IPS-15b (cell line): ENCODE measurements at regions not wholly inside any gene's neighbourhood (a gene's known extent, or its start where the extent isn't known, plus 50 kb on each side); places are given as distances from the start of the nearest gene placed in this dataset.
"Not testable (repeated sequence)": the region's sequence is repeated elsewhere in the genome, so short reads cannot be mapped to it uniquely, and the experiment has no call there.

Experiments used
- H3K27me3 ChIP-seq: one replicate; pipeline ENCODE4 v1.6.1; 2013; ENCODE audit warnings: low read length; ENCODE audit not compliant: control insufficient read depth, insufficient read depth
- H3K36me3 ChIP-seq: one replicate; pipeline ENCODE4 v1.6.1; 2013; ENCODE audit warnings: low read length; ENCODE audit not compliant: control insufficient read depth, insufficient read depth
- H3K4me1 ChIP-seq: one replicate; pipeline ENCODE4 v1.6.1; 2013; ENCODE audit warnings: mild to moderate bottlenecking, low read length; ENCODE audit not compliant: control insufficient read depth, insufficient read depth
- H3K4me3 ChIP-seq: one replicate; pipeline ENCODE4 v1.5.1; 2013; ENCODE audit warnings: low read depth, low read length
- H3K9ac ChIP-seq: one replicate; pipeline ENCODE4 v1.6.1; 2013; ENCODE audit warnings: low read depth, mild to moderate bottlenecking, low read length
- H3K9me3 ChIP-seq: one replicate; pipeline ENCODE4 v1.6.1; 2013; ENCODE audit warnings: mild to moderate bottlenecking, low read length; ENCODE audit not compliant: control insufficient read depth, insufficient read depth

DNA sequence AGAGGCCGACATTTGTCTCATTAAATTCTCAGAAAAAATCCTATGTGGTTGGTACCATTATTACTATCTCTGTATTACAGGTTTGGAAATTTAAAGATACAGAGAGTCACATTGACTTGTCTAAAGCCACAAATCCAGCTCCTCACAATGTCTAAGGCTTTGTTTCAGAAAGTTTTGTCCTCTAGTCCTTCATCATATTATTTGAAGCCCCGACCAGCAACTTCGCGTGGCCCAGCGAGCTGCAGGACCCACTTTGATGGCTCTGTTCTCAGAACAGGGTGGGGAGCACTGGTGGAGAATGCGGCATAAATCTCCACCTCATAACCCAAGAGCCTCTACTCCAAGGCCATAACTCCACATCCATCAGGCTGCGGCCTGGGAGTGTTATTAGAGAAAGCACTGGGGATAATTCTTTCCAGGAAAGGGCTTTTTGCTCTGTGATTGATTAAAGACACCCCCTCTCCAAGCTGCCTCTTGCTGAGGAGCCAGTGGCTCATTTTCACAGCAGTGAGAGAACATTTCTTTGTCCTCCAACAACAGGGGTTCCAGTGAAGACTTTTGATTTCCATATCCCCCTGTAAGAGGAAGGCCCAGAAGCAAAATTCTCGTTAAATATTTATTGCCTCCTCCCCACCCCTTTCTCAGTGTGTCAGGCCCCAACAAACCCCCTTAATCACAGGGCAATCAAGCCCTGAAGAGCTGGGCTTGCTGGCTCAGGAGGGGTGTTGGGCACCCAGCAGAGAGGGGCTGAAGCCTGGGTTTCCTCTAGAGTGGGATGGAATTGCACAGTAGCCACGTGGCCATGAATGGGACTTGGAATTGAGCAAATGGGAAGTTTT is 113.7 kb upstream of the CDH11 start:
- no peaks in the 10 kb centered on the region for H3K36me3 ChIP-seq
- no peaks in the 10 kb centered on the region for H3K27me3 ChIP-seq
- H3K4me1 ChIP-seq: peaks cover 13% of the 10 kb centered on the region
- no peaks in the 10 kb centered on the region for H3K9me3 ChIP-seq
- peak overlapping the region; percentile 26 for H3K4me3 ChIP-seq
- H3K9ac ChIP-seq: peak overlapping the region; percentile 28

DNA sequence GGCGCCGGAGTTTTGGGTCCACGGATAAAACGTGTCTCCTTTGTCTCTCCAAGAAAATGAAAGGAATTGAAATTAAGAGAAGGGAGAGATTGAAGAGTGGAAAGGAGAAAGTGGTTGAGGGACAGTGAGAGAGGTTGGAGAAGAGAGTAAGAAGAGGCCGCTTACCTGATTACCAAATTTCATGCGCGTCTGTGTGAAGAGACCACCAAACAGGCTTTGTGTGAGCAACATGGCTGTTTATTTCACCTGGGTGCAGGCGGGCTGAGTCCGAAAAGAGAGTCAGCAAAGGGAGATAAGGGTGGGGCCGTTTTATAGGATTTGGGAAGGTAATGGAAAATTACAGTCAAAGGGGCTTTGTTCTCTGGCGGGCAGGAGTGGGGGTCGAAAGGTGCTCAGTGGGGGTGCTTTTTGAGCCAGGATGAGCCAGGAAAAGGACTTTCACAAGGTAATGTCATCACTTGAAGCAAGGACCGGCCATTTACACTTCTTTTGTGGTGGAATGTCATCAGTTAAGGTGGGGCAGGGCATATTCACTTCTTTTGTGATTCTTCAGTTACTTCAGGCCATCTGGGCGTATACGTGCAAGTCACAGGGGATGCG is 113.0 kb upstream of the CDH11 start:
- peak overlapping the region; percentile 97 for H3K9ac ChIP-seq
- H3K9me3 ChIP-seq, H3K36me3 ChIP-seq, H3K27me3 ChIP-seq: not testable (repeated sequence)
- H3K4me3 ChIP-seq: peak overlapping the region; percentile 63
- H3K4me1 ChIP-seq: peaks cover 13% of the 10 kb centered on the region

DNA sequence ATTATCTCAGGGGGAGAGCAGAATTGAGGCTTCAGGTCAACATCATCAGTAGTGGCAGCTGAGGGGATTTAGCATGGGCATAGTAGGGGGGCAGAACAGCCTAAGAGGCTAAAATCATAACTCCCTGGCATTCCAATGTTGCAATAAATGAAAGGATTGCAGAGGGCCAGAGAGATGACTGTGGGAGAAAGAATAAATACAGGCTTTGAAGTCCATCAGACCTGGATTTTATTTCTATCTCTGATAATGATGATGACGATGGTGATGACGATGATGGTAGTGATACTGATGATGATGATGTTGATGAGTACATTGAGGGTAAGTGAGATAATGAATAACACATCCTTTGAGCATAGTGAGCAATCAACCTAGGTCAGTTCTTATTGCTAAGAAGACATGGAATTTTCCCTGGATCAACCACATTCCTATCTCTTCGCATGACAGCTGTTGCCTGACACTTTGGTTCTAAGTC is 107.4 kb upstream of the CDH11 start:
- Histone ChIP-seq H3K36me3 (peaks cover 9% of the 10 kb centered on the region), H3K4me3 (peak overlapping the region; percentile 26), H3K4me1 (peaks cover 20% of the 10 kb centered on the region), H3K9ac (no peak overlapping the region), H3K27me3 (no peaks in the 10 kb centered on the region), H3K9me3 (no peaks in the 10 kb centered on the region)

DNA sequence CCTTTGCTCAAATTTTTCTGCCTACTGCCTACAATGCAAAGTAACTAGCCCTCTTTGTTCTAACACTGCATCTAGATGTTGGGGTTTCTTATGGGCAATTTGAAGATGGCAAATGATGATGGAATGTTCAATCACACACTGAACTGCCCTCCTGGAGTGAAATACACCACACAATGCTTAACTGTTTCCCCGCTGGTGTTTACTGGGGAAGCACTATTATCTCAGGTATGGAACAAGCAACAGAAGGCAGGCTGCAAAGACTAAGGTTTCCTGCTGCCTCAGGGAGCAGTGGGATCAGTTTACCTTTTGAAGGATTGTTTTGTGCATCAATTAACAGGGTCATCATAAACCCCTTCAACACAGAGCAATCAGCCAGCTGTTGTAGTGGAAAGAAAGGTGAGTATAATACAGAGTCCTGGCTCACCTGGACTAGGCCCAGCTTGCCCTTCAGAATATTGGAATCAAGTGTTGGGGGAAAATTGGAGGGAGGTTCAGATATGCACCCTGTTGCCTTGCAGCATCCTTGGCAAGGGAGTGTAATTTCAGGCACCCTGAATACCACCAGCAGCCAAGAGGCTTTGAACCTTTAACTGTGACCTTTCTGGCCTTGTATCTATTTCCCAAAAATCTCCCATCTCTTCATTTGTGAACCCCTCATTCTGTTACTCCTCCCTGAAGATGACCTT is 105.4 kb upstream of the CDH11 start:
- H3K4me1 ChIP-seq: peaks cover 28% of the 10 kb centered on the region
- no peak overlapping the region for H3K9ac ChIP-seq
- peaks cover 9% of the 10 kb centered on the region for H3K27me3 ChIP-seq
- peaks cover 9% of the 10 kb centered on the region for H3K36me3 ChIP-seq
- no peaks in the 10 kb centered on the region for H3K9me3 ChIP-seq
- no peak overlapping the region for H3K4me3 ChIP-seq

DNA sequence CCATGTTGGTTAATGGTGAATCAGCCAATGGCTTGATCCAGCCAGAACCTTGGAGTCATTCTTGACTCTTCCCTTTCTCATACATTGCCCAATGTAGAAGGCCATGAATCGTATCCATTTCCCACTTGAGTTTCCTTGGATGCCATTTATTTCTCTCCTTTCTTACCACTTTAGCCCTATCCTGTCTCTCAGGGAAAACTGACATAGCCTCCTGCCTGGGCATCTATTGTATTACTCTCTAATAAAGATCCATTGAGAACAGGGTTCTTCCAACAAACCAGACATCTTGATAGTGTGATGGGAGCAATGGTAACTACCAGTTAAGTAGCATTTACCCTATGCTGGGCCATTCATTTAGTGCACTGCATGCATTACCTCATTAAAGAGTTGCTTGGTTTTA is 104.2 kb upstream of the CDH11 start:
- Histone ChIP-seq H3K4me3 (no peak overlapping the region), H3K9ac (no peak overlapping the region), H3K9me3 (no peaks in the 10 kb centered on the region), H3K27me3 (peaks cover 20% of the 10 kb centered on the region), H3K4me1 (peaks cover 28% of the 10 kb centered on the region), H3K36me3 (peaks cover 9% of the 10 kb centered on the region)

DNA sequence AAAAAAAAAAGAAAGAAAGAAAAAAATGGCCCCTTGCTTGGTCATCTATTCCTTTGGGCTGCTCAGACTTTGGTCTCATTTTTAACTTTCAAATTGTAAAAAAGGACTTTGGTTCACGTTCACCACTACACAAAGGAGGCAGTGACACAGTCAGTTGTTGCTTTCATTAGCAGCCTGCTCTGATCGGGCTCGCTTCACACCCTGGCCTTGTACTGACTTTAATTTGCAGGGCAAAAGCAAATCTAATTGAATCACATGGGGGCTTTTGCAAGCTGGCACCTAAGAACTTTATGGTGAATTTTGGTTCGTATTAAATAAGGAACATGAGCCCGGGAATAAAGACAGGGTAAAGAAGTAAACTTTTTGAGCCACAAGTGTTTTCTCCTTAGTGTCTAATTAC is 103.6 kb upstream of the CDH11 start:
- H3K9ac ChIP-seq: no peak overlapping the region
- peaks cover 24% of the 10 kb centered on the region for H3K27me3 ChIP-seq
- no peaks in the 10 kb centered on the region for H3K9me3 ChIP-seq
- peaks cover 9% of the 10 kb centered on the region for H3K36me3 ChIP-seq
- H3K4me3 ChIP-seq: no peak overlapping the region
- H3K4me1 ChIP-seq: peaks cover 28% of the 10 kb centered on the region

DNA sequence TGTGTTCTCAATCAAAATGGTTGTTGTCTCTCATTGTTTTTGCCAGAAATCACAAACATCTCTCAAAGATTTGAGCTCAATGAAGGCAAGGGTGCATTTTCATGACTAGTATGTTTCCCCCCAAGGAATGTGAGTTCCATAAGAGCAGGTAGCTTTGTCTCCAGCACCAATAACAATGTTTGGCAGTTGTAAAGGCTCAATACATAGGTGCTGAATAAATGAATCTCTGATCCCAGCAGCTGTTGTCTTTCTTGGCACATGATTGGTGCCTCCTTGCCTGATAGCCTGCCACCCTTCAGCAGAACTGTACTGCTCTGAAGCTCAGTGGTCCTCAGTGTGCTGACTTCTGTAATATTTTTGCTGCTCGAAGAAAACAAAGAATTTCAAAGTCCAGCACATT is 103.1 kb upstream of the CDH11 start:
- Histone ChIP-seq H3K4me1 (peaks cover 28% of the 10 kb centered on the region), H3K9ac (no peak overlapping the region), H3K36me3 (peaks cover 9% of the 10 kb centered on the region), H3K27me3 (peaks cover 24% of the 10 kb centered on the region), H3K4me3 (no peak overlapping the region), H3K9me3 (no peaks in the 10 kb centered on the region)

DNA sequence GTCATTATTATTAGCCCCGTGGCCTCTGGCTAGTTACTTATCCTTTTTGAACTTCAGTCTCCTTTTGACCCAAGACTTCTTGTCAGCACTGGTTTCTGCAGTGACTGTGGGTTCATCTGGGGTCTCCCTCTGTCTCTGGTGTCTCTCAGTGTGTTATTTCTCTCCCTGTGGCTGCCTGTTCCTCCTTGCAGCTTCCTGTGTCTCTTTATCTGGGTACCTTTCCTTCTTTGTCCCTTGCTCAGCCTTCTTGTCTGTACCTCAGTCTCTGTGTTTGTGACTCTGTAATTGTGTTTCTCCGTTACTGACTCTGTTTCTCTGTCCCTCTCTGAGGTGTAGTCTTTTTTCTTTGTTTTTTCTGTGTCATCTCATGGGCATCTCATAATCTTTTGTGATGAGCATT is 102.6 kb upstream of the CDH11 start:
- Histone ChIP-seq H3K9me3 (no peaks in the 10 kb centered on the region), H3K36me3 (peaks cover 9% of the 10 kb centered on the region), H3K4me1 (peaks cover 31% of the 10 kb centered on the region), H3K9ac (no peak overlapping the region), H3K27me3 (peaks cover 27% of the 10 kb centered on the region), H3K4me3 (no peak overlapping the region)

DNA sequence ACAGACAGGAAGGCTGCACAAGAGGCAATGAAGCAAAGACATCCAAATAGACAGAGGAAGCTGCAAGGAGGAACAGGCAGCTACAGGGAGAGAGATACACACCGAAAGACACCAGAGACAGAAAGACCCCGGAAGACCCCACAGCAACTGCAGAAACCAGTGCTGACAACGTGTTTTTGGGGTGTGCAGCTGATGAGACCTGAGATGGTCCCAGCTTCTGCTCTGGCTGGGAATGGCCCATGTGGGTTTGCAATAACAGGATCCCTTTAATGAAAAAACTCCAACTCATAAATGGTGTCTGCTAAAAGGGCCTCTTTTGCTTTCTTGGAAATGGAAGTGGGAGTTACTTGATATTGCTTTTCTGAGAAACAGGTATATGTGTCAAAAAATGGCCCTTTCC is 101.5 kb upstream of the CDH11 start:
- H3K4me3 ChIP-seq: no peak overlapping the region
- no peaks in the 10 kb centered on the region for H3K9me3 ChIP-seq
- H3K4me1 ChIP-seq: peaks cover 33% of the 10 kb centered on the region
- H3K27me3 ChIP-seq: peaks cover 27% of the 10 kb centered on the region
- no peak overlapping the region for H3K9ac ChIP-seq
- H3K36me3 ChIP-seq: peaks cover 5% of the 10 kb centered on the region

DNA sequence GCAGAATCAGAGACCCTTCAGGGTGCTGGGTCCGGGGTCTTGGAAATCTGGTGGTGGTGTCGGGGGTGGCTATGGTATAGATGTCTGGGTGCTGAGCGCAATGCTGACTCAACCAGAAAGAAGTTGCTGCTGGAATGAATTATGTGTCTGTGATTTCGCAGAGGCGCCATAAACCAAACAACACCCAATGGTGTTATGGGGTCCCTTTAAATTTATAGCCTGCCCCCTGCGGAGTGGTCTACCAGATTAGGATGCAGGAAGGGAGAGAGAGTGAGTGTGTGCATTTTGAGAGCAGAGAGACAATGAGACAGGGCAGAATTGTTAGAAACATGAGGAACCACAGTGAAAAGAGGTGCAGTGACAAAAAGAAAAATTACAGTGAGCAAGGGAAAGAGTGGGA is 100.7 kb upstream of the CDH11 start:
- H3K4me1 ChIP-seq: peaks cover 32% of the 10 kb centered on the region
- peaks cover 30% of the 10 kb centered on the region for H3K27me3 ChIP-seq
- H3K36me3 ChIP-seq: no peaks in the 10 kb centered on the region
- H3K9me3 ChIP-seq: no peaks in the 10 kb centered on the region
- no peak overlapping the region for H3K9ac ChIP-seq
- no peak overlapping the region for H3K4me3 ChIP-seq

DNA sequence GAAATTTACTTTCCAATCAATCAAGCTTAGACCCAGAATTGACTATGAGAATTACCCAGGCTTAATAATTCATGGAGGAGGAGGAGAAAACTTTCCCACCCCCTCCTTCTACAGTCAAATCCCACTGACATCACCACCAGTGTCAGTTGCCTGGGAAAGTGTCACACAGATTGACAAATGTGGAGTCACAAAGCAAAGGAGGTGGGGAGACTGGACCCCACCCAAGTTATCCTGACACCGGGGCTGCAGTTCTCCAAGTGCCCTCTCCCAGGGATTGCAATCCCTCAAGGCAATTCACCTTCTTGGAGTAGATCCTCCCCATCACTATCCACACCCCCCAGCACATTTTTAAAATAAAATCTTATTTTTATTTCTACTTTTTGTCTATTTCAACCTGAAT is 100.2 kb upstream of the CDH11 start:
- no peaks in the 10 kb centered on the region for H3K9me3 ChIP-seq
- peaks cover 32% of the 10 kb centered on the region for H3K4me1 ChIP-seq
- H3K27me3 ChIP-seq: peaks cover 31% of the 10 kb centered on the region
- H3K4me3 ChIP-seq: no peak overlapping the region
- H3K36me3 ChIP-seq: no peaks in the 10 kb centered on the region
- no peak overlapping the region for H3K9ac ChIP-seq

DNA sequence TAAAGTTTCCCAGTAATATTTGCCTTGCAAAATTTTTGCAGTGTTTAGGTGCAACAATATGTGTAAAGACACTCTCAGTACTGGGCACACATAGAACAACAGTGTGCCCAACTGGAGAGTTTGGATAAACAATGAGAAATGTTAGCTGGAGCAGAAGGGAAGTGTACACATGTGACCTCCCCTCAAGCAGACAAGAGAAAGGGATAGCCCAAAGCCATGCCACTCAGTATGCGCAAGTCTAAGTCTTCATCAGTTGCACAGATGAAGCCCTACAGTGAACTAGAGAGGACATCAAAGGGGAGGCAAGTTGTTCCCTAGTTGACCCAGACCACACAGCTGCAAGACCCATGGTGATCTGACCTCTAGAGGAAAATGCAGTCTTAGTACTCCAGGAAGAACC is 97.9 kb upstream of the CDH11 start:
- Histone ChIP-seq H3K27me3 (peaks cover 34% of the 10 kb centered on the region), H3K9me3 (no peaks in the 10 kb centered on the region), H3K4me1 (peaks cover 20% of the 10 kb centered on the region), H3K36me3 (no peaks in the 10 kb centered on the region), H3K4me3 (no peak overlapping the region), H3K9ac (no peak overlapping the region)
